Heart left ventricle (tissue), 13 donors: ENCODE measurements at regions not wholly inside any gene's neighbourhood (a gene's known extent, or its start where the extent isn't known, plus 50 kb on each side); places are given as distances from the start of the nearest gene placed in this dataset.

Experiments
- CTCF ChIP-seq, 12 donors: fragments of 200-600 bp; sonication (generic) in 4 of 12; IDR thresholded peaks; one replicate each; pipeline versions ENCODE4 v1.5.0 to v1.8.0; 2018 to 2022; ENCODE audit warnings: antibody characterized with exemption in 12 of 12, mild to moderate bottlenecking in 5 of 12
- POLR2A ChIP-seq, 2 donors: fragments of 450-650 bp; IDR thresholded peaks; one replicate each; pipeline ENCODE4 v1.6.1; 2017; ENCODE audit warnings: antibody characterized with exemption in 2 of 2, mild to moderate bottlenecking in 2 of 2, moderate library complexity in 2 of 2
- donor health status: ischemic (EF 13 %, LVEDD 7.1; RV severe dilation, severe dysfunction).
- donor health status: DM: no; HTN: yes; CAD: no.
- donor health status: DM: no; HTN: no; CAD: no.
- donor health status: ischemic (EF 25% LVEDD 6.9; RV normal size, moderate dysfunction).
- donor health status: ischemic (EF 25% LVEDD 5.7; RV mildly dilated, moderate dysfunction).
- donor health status: ischemic (EF 35%, LVEDD 5.7; RV mildly dilated, moderate dysfunction).
- donor health status: nonischemic (EF 11% LVEDD 7.7; RV severe dilation, severe dysfunction).
- donor health status: DM: yes; HTN: yes; CAD: no.
- donor health status: PGD.
- donor health status: ischemic (EF 29% LVEDD 5.4; RV normal size, mild dysfunction).
- donor health status: nonischemic (EF 23%, LVEDD 6.1; RV moderate dilation, normal function).

GRCh38 chr18:64203295-64203694, 54.4 kb upstream of the LINC00305 start:
- TF ChIP-seq CTCF (IDR thresholded peaks at IDR 0.05): no peak
- no peak for TF ChIP-seq POLR2A (IDR thresholded peaks at IDR 0.05)
